Stimulated activated CD8-positive, alpha-beta memory T cell treated with anti-CD3 and anti-CD28 coated beads, Interleukin-2, amount 100 ng/mL, for 1 hour (primary cell): ENCODE measurements at regions not wholly inside any gene's neighbourhood (a gene's known extent, or its start where the extent isn't known, plus 50 kb on each side); places are given as distances from the start of the nearest gene placed in this dataset.
A peak's percentile ranks its signal among the peaks of the same experiment; 100 is the strongest.

Experiments
- DNase-seq, 2 donors: peaks; one replicate each; pipeline ENCODE4 v3.0.0-alpha.2; 2020; ENCODE audit warnings: low read depth in 2 of 2

DNA sequence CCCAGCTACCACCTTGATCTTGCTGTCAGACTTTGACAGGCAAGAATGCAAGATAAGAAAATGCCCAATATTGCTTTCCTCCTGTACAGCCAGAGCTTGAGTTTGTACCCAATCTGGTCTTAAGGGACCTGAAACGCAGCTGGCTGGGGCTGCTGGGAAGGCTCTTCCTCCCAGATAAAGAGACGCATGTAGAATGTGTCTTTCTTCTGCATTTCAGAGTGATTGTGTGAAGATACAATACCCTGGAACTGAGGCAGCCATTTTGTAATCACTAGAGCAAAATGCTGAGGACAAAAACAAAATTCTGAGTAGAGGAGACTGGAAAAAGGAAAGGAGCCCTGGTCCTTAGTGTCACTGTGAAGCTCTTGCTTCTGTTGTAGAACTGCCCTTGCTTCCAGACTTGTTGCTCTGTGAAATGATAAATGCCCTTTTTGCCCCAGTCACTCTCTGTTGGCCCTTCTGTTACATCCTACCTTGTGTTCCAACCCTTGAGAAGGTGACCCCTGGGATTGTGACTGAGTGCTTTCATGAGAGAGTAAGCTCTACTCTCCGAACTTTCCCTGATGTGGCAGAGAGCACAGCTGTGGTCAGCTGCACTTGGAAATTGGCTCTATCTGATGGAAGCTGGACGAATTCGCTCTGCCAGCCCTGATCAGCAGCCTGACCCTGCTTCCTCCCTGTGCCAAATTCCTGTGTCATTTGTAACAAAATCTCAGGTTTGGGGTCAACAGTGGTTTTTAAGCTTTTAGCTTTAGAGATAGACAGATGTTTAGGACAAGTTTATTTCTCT, 137.4 kb upstream of the RBMS1 start:
- DNase-seq = no peak

DNA sequence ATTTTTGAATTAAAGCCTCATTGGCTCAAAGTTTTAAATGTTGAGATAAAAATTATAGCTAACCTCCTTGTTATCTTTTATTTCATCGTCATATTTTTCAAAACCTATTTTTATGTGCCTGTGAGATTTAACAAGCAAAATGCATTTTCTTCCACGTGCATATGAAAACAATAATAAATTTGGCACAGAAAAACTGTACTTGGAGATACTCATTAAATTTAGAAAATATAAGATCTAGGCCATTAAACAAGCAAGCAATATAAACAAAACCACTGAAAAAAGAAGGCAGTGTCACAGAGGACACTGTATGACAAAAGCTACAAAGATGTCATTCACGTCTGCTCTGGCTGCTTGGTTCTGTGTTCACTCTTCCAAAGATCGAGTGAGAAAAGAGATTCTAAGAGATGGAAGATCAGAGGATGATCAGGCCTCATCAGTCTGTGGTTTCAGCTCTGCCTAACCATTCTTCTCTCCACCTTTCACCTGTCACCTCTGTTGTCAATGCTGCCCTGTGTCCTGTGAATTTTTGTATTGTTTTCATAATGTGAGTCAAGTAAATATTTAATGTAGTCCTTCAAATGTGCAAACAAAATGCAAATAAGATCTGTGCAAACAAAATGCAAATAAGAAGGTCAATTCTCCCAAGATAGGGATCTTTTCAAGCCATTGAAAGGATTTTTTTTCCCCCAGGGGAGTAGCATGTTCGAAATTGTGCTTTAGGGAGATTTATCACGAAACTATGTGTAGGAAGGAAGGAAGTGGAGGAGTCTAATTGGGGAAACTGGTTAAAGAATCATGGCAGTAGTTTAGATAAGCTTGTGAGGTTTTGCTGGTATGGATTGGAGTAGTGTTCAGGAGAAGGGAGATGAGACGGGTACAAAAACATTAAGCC, 138.7 kb upstream of the RBMS1 start:
- DNase-seq = no peak

DNA sequence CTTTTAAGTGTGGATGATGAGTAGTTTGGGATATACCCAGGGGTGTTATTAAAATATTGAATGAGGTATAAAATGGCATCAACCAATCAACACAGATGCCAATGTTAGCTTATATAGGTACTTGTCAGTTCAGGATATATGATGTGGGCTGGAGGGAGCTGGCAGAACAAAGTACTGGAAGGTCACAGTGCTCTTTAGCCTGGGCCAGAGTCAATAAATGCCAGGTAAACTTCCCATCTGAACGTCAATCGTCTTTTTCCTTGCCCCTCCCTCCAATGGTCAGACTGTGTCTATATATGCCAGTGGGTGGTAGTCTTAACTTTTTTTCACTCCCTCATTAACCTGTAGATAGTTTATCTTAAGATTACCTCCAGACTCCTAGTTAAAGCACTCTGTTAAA, 140.8 kb upstream of the RBMS1 start:
- no peak for DNase-seq

DNA sequence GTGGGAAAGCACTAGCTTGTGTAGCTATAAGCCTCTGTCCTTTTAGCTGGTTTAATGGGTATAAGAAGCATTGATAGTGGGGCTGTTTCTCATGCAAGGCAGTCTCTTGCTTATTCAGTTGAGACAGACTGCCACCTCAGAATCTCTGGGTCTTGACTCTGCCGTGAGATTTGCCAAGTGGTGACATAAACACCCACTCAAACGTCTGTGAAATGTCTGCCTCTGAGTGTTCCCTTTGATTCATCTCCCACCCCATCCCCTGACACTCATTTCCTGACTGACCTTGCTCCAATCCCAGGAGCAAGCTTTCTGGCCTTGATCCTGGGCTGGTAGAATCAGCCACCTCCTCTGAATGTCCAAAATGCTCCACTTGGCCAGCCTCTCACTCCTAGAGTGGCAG, 141.9 kb upstream of the RBMS1 start:
- no peak for DNase-seq

DNA sequence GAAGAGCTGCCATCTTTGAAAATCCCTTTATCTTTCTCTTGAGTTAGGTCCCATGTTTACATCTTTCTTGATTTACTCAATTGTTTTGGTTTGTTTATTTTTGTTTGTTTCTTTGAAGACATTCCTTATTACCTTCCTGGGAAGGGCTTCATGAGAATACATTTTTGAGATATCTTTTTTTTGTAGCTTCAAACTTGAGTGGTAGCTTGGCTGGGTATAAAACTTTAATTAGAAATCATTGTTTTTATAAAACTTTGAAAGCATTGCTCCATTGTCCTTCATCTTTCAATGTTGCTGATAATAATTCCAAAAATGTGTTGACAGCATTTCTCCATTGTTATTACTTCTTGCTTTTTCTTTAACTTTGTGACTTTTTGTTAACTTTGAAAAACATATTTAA, 145.9 kb upstream of the RBMS1 start:
- no peak for DNase-seq

DNA sequence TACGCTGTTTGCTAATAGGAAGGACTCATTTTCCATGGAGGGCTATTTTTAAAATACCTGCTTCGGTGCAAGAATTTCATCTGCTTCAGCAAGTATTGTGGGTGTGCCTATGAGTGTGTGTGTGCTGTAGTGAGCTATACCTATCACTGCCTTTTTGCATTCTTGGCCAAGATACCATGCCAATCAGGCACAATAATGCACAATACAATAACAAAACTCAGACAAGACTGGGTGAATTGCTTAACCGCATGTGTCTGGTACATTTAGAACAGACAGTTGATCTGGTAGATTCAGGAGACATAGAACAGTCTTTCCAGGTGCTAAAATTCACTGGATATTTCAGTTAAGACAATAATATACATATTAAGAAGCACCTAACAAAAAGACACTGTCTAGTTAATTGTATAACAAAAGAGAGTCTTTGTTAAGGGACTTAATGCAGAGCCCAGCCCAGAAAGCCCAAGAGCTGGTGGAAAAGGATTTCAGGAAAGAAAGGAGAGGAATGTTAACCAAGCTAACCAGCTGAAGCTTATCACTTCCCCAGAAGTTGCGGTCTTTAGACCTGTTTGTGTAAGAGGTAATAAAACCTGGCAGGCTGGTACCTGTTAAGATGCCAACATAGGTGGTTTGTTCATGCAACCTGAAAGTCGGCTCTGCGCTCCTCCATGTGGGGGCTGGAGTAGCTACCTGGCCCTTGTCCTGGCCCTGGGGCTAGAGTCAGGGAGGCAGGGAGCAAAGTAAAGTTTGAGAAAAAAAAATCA, 153.3 kb upstream of the RBMS1 start:
- no peak for DNase-seq

DNA sequence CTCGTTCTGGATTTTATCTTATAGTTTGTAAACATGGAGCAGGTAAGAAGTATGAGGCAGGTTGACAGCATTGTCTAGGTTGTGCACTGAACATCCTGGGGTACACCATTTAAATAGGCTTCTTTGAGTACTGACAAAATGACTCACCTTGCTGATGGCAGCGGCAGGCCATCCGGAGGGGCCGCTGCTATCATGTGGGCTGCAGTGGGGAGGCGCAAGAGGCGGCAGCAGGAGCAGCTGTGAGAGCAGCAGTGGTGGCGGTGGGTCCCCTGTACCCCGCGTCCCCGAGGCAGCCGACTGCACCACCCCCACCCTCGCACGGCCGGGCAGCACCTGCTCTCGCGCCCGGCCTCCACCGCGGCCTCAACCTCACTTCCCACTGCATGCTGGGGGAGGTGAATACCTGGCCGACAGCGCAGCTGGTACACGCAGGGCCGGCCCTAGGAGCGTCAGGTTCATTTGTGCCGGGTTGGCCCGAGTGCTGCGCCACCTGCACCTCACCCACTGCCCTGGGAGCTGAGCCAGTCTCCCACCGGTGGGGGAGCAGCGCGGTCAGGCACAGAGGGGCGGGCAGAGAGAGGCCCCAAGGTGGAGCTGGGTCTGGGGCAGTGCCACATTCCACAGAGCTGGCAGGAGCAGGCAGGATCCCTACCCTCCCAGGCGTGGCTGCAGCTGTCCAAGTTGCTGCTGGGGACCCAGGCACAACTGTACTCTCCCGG, 154.5 kb upstream of the RBMS1 start:
- no peak for DNase-seq

DNA sequence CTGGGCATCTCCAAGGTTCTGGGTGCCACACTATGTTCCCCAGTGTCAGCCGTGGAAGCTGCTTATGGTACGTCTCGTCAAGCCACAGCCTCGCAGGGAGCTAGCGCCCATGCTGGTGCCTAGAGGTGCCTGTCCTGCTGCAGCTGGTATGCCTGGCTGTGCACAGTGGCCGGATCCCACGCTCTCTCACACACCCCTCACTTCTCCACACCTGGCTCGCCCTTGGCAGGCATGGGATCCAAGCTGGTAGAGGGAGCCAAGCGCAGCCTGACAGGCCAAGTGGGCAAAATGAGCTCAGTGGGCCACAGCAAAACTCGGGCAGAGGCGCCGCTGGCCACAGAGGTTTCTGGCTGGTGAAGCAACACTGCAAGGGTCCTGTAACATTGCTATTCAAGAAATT, 156.1 kb upstream of the RBMS1 start:
- no peak for DNase-seq

DNA sequence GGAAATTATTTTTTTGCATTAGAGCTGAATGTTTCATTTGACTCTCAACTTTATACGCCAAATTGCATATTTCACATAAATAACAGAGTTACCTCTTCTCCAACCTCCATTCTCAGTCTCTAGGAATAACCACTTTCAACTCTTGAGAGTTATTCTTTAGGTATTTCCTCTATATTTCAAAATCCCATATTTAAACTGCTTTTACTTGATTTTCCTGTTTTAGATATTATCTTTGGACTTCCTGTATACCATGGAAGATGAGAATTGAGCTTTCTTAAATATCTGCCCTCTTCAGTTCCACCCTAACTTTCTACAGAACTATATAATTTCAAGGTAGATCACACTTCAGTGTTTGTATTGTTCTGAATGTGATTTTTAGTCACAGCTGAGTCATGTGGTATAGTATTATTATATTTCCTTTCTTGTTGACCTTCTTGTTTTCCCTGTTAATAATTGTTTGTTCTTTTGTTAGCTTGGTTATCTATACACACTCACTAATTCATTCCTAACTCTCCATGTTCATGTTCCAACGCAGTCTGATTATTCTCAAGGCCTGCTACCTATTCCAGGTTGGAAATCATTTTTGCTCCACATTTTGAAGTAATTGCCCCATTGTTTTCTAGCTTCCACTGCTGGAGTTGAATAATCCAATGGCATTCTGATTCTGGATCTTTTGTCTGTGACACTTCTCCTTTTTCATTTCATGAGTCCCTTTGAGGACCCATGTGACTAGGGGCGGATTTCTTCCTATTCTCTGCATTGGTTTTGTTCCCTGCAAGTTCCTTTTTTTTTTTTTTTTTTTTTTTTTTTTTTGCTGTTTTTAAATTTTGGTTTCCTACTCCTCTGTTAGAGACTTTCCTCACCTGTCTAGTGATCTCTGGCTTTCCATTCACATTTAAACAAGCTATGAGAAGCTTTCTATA, 156.8 kb upstream of the RBMS1 start:
- DNase-seq = no peak

DNA sequence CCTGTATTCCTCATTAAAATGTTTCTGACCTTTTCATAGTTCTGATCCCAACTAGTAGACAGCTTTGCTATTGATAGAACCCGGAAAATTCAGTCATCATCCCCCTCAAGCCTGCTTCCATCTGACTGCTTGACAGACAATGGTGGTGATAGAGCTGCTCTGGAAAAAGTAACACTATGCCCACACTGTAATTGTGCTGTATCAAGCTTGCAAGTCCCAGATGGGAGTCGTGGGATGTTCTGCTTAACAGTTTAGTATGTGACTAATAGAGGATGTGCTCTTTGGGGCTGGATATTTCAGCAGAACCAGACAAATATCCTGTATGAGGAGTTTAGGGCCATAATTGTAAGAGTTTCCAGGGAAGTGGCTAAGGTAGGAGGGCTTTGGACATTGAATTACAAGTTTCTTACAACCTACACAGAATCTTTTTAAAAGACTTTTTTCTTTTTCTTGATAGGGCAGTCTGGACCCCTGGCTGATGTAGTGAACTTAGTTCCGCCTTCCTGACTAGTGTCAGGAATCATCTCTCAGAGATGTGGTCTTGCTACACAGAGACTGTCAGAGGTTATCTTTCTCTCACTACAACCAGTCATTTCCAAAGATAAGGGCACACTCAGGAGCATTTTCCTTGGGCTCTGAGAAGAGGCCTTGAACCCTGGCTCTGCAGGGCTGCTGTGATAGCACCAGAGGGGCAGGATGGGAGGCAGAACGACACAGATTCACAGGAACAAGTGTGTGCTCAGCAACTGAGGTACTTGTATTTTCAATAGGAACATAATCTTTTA, 158.0 kb upstream of the RBMS1 start:
- DNase-seq = no peak

DNA sequence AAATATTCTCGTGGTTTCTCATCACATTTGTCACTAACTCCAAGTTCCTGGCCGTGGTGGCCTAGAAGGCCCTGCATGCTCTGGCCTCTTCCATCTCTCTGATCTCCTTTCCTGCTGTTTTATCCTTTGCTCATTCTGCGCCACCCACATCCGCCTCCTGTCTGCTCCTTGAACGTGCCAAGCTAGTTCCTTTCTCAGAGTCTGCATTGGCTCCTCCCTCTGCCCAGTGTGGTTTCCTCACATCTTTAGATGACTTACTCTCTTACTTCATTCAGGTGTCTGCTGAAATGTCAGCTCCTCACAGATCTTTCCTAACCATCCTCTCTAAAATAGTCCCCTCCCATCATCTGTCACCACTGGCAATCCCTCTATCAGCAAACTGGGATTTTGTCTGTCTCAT, 158.6 kb upstream of the RBMS1 start:
- peak; percentile 4 to 28 for DNase-seq

DNA sequence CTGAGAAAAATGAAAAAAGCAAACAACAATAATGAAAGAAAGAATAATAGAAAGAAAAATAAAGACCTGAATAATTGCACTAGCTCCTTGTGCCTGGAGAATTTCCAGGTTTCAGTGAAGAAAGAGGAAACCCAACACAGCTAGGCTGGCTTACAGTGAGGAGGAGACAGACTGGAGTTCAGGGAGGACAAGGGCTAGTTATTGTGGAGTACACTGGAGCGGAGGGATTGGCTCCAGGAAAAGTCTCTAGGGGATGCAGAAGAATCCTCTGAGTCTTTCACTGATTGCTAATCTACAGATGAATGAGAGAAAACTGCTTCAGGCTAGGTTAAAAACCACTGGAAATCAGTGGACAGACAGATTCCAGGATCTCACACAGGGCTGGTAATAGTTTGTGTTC, 163.6 kb upstream of the RBMS1 start:
- no peak for DNase-seq

DNA sequence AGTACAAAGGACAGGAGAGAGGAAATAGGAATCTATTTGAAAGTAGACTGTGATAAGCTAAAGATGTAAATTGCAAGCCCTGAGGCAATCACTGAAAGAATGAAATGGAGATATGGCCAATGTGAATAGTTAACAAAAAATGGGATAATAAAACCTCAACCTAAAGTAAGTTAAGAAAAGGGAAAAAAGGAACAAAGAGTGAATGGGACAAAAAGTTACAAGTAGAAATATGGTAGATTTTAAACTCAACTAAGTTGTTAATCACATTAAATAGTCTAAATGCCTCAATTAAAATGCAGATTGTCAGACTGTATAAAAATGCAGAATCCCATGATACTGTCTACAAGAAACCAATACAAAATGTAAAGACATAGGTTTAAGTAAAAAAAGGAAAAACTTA, 165.2 kb upstream of the RBMS1 start:
- no peak for DNase-seq

DNA sequence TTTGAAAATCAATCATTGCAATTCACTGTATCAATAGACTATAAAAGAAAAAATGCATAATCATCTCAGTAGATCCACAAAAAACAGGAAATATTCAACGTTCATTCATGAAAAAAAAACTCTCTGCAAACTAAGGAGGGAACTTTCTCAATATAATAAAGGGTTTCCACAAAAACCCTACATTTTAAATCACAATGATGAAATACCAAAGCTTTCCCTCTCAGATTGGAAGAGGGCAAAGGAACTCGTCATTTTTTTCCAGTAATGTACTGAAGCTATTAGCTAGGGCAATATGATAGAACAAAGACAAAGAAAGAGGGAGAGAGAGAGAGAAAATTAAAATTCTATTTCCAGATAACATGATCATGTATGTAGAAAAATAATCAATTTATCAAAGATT, 167.1 kb upstream of the RBMS1 start:
- DNase-seq = no peak

DNA sequence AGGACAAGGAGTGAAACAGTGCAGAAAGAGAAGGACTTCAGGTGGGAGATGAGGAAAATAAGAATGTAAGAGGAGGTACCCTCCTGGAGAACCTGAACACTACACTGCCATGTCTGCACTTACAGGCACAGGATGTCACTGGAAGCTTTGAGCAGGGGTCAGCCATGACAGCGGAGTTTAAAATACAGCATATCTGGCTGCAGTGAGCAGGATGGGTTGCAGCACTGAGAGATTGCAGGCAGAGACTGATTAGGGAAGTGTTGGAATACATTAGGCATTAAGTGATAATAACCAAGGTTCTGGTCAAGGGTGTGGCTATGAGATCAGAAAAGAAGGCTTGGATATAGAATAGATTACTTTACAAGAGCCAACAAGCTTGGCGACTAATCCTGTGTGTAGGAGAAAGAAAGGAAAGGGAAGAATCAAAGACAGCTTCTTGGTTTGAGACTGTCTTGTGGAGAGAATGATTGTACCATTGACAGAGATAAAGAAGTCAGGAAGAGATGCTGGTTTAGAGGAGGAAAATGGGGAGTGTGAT, 171.1 kb upstream of the RBMS1 start:
- no peak for DNase-seq

DNA sequence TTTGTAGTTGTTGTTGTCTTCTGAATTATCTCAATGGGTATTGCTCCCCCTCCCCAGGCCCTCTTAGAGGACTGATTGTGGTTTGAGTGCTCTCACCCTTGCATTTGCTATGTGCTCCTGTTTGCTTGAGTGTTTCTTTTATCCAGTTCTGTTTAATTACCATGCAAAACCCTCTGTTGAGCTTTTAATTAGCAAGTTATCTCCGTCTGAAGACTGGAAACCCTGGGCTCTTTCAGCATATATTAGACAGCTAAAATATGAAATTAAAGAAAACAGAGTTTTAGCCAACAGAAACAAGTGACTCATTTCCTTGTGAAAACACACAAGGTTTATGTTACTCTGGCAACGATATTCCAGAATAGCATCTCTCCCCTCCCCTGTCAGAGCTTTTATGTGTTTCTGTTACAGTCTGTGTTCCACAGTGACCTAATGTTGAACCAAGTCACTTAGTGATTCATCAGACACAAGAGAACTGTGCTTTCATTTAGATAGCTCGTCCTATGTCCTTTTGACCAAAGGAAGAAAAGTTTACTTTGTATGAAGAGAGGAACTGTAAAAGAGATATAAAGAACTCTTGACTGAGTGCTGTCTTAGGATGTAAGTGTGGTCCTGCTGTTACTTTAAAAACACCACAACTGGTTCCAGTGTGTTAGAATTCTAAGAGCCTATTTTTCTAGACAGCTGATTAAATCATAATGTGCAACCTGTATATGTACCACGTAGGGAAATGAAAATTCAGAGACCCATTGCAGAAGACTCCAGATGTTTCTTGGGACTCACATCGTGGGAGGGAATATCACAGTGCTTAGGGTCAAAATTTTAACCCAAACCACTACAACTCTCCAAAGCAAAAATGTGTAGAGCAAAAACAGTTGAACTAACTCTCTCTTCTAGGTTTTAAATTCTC, 172.8 kb upstream of the RBMS1 start:
- no peak for DNase-seq

DNA sequence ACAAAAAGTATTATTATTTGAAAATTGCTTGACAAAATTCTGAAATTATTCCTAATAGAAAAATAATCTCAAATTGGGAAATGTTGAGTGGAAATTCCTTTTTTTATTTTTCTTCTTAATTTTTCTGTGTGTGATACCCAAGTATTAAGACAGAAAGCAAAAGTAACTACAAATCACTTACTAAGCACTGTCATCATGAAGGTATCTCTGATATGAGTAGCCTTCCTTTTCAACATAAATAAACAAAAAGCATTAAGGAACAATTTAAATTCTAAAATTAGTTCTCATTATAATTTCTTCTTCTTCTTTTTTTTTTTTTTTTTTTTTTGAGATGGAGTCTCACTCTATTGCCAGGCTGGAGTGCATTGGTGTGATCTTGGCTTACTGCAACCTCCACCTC, 174.2 kb upstream of the RBMS1 start:
- no peak for DNase-seq

DNA sequence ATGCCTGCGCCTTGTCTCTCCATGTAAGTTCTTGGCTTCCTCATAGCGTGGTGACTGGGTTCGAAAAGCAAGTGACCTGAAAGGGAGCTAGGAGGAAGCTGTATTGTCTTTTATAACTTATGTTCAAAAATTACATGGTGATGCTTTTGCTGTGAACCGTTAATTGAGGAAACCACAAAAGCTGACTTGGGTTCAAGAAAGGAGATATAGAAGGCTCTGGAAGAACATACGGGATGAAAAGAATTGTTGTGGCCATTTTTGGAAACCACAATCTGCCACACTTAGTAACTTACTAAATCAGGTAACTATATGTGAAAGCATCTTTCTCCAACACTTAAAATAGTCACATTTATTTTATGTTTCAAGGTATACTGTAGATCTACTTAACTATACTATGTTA, 177.0 kb upstream of the RBMS1 start:
- no peak for DNase-seq

DNA sequence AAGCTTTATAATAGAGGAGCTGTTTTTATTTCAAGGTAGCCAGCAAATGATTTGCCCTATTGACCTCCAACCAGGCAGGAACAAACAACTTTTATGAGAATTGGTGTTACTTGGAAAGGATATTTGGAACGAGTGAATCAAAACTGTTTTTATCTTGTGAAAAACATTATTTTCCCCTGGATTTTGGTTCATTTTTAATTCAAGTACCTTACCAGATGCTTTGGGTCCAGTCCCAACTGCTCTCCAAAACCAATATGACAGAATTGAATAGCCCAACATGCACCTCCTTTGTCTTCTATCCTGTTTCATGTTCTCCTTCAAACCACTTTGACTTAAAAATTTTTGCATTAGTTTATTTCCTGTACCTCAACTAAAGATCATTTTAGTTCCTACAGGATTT, 178.6 kb upstream of the RBMS1 start:
- no peak for DNase-seq
